ENCODE measurements at regions not wholly inside any gene's neighbourhood (a gene's known extent, or its start where the extent isn't known, plus 50 kb on each side); places are given as distances from the start of the nearest gene placed in this dataset.

DNA sequence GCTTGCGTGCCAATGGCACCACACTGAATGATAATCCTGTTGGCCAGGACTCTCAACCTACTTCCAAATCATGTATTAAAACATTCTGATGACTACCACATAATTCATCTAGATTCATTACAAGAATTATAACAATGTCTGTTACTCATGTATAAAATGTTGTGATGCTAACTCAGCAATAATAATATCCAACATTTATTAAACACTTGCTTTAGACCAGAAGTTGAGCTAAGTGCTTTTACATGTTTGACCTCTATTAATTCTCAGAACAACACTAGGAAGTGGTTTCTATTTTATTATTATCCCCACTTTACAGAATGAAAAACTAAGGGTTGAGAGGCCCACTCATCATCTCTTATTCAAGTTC, 178.4 kb downstream of the LNPK start:
- TF ChIP-seq, protein P1, sequence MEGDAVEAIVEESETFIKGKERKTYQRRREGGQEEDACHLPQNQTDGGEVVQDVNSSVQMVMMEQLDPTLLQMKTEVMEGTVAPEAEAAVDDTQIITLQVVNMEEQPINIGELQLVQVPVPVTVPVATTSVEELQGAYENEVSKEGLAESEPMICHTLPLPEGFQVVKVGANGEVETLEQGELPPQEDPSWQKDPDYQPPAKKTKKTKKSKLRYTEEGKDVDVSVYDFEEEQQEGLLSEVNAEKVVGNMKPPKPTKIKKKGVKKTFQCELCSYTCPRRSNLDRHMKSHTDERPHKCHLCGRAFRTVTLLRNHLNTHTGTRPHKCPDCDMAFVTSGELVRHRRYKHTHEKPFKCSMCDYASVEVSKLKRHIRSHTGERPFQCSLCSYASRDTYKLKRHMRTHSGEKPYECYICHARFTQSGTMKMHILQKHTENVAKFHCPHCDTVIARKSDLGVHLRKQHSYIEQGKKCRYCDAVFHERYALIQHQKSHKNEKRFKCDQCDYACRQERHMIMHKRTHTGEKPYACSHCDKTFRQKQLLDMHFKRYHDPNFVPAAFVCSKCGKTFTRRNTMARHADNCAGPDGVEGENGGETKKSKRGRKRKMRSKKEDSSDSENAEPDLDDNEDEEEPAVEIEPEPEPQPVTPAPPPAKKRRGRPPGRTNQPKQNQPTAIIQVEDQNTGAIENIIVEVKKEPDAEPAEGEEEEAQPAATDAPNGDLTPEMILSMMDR (IDR thresholded peaks at IDR 0.05; ENCODE audit: low read length): no peak
- TF ChIP-seq EZH2 (IDR thresholded peaks at IDR 0.05; ENCODE audit: borderline replicate concordance, low read length): no peak
